ENCODE measurements at regions not wholly inside any gene's neighbourhood (a gene's known extent, or its start where the extent isn't known, plus 50 kb on each side); places are given as distances from the start of the nearest gene placed in this dataset.

GRCh38 chr20:60269573-60270162 lies 311.4 kb downstream of the CDH26 start:
- DNase-seq (ENCODE audit: low read depth in 4 of 4, low spot score in 1 of 4), result no peak

GRCh38 chr20:60270341-60270740 lies 312.1 kb downstream of the CDH26 start:
- no peak for DNase-seq (ENCODE audit: low read depth in 4 of 4, low spot score in 1 of 4)

GRCh38 chr20:60271597-60271996 lies 313.4 kb downstream of the CDH26 start:
- DNase-seq (ENCODE audit: low read depth in 4 of 4, low spot score in 1 of 4), result no peak

- no peak for DNase-seq (ENCODE audit: low read depth in 4 of 4, low spot score in 1 of 4)
These were observed 314.6 kb downstream of the CDH26 start for GRCh38 chr20:60272790-60273189.

- DNase-seq (ENCODE audit: low read depth in 4 of 4, low spot score in 1 of 4), result no peak
These were observed 316.5 kb downstream of the CDH26 start for GRCh38 chr20:60274717-60275116.

GRCh38 chr20:60281295-60281694 lies 323.1 kb downstream of the CDH26 start:
- DNase-seq (ENCODE audit: low read depth in 4 of 4, low spot score in 1 of 4), result no peak

- DNase-seq (ENCODE audit: low read depth in 4 of 4, low spot score in 1 of 4), result no peak
These were observed 325.1 kb downstream of the CDH26 start for GRCh38 chr20:60283281-60283680.

GRCh38 chr20:60286764-60287163 lies 328.5 kb downstream of the CDH26 start:
- DNase-seq (ENCODE audit: low read depth in 4 of 4, low spot score in 1 of 4), result no peak

- no peak for DNase-seq (ENCODE audit: low read depth in 4 of 4, low spot score in 1 of 4)
These were observed 330.7 kb downstream of the CDH26 start for GRCh38 chr20:60288945-60289344.

GRCh38 chr20:60292001-60292520 lies 333.8 kb downstream of the CDH26 start:
- DNase-seq (ENCODE audit: low read depth in 4 of 4, low spot score in 1 of 4), result no peak

GRCh38 chr20:60294632-60295031 lies 336.4 kb downstream of the CDH26 start:
- DNase-seq (ENCODE audit: low read depth in 4 of 4, low spot score in 1 of 4), result no peak

GRCh38 chr20:60295214-60295613 lies 337.0 kb downstream of the CDH26 start:
- DNase-seq (ENCODE audit: low read depth in 4 of 4, low spot score in 1 of 4), result no peak

GRCh38 chr20:60297649-60298048 lies 339.4 kb downstream of the CDH26 start:
- no peak for DNase-seq (ENCODE audit: low read depth in 4 of 4, low spot score in 1 of 4)

- DNase-seq (ENCODE audit: low read depth in 4 of 4, low spot score in 1 of 4), result no peak
These were observed 340.4 kb downstream of the CDH26 start for GRCh38 chr20:60298647-60299046.

GRCh38 chr20:60299951-60300350 lies 341.7 kb downstream of the CDH26 start:
- DNase-seq (ENCODE audit: low read depth in 4 of 4, low spot score in 1 of 4), result no peak

GRCh38 chr20:60300374-60300773 lies 342.2 kb downstream of the CDH26 start:
- DNase-seq (ENCODE audit: low read depth in 4 of 4, low spot score in 1 of 4), result no peak

- DNase-seq (ENCODE audit: low read depth in 4 of 4, low spot score in 1 of 4), result no peak
These were observed 344.7 kb downstream of the CDH26 start for GRCh38 chr20:60302875-60303274.

- DNase-seq (ENCODE audit: low read depth in 4 of 4, low spot score in 1 of 4), result no peak
These were observed 345.9 kb downstream of the CDH26 start for GRCh38 chr20:60304026-60304590.

GRCh38 chr20:60304931-60305330 lies 346.7 kb downstream of the CDH26 start:
- DNase-seq (ENCODE audit: low read depth in 4 of 4, low spot score in 1 of 4), result no peak

- DNase-seq (ENCODE audit: low read depth in 4 of 4, low spot score in 1 of 4), result no peak
These were observed 347.9 kb downstream of the CDH26 start for GRCh38 chr20:60306105-60306504.

- no peak for DNase-seq (ENCODE audit: low read depth in 4 of 4, low spot score in 1 of 4)
These were observed 348.3 kb downstream of the CDH26 start for GRCh38 chr20:60306551-60306950.

GRCh38 chr20:60310560-60311349 lies 352.5 kb downstream of the CDH26 start:
- DNase-seq (ENCODE audit: low read depth in 4 of 4, low spot score in 1 of 4), result no peak
